Brain microvascular endothelial cell (primary cell): ENCODE measurements at regions not wholly inside any gene's neighbourhood (a gene's known extent, or its start where the extent isn't known, plus 50 kb on each side); places are given as distances from the start of the nearest gene placed in this dataset.

Source experiments
- DNase-seq: peaks from one replicate; pipeline ENCODE4 v3.0.0-alpha.2; 2020
- H3K27ac ChIP-seq: fragments of 250-450 bp; sonication (Bioruptor Pico); 2 replicates; pipeline ENCODE4 v1.5.1; 2020; ENCODE audit warnings: mild to moderate bottlenecking, moderate library complexity
- H3K27me3 ChIP-seq: fragments of 250-450 bp; sonication (Bioruptor Pico); replicated peaks from 2 replicates; pipeline ENCODE4 v1.5.1; 2020; ENCODE audit warnings: mild to moderate bottlenecking
- H3K36me3 ChIP-seq: fragments of 250-450 bp; sonication (Bioruptor Pico); replicated peaks from 2 replicates; pipeline ENCODE4 v1.5.1; 2020; ENCODE audit warnings: mild to moderate bottlenecking
- H3K4me3 ChIP-seq: 2 replicates; pipeline ENCODE4 v1.5.1; 2011; ENCODE audit warnings: low read depth, mild to moderate bottlenecking, control low read depth, low read length, moderate library complexity
- CTCF ChIP-seq: IDR thresholded peaks from 2 replicates; pipeline ENCODE4 v1.5.1; 2011; ENCODE audit warnings: low read depth, mild to moderate bottlenecking, moderate library complexity, low read length, control low read depth, inconsistent platforms; ENCODE audit errors: missing control alignments
- in situ Hi-C: cut with HindIII; loops from 2 replicates; pipeline ENCODE4 v1.10.0; 2017; ENCODE audit warnings: low sequenced_read_pairs, low pct_ligation_motif_present

- no peak for TF ChIP-seq CTCF
- Histone ChIP-seq H3K27me3 (no peaks in the 10 kb centered on the region), H3K36me3 (no peaks in the 10 kb centered on the region), H3K4me3 (no peak overlapping the region), H3K27ac (no peak overlapping the region)
- in situ Hi-C loops = no loop called here
- no peak for DNase-seq
Measured at GRCh38 chr6:101275251-101275650, 118.3 kb upstream of the GRIK2 start.

GRCh38 chr6:101276066-101276465 lies 117.4 kb upstream of the GRIK2 start:
- DNase-seq = no peak
- H3K4me3 ChIP-seq = no peak overlapping the region
- TF ChIP-seq CTCF = no peak
- H3K36me3 ChIP-seq = no peaks in the 10 kb centered on the region
- H3K27ac ChIP-seq = no peak overlapping the region
- in situ Hi-C loops = no loop called here
- no peaks in the 10 kb centered on the region for H3K27me3 ChIP-seq

- no peak for TF ChIP-seq CTCF
- Histone ChIP-seq H3K27me3 (no peaks in the 10 kb centered on the region), H3K4me3 (no peak overlapping the region), H3K36me3 (no peaks in the 10 kb centered on the region), H3K27ac (no peak overlapping the region)
- no peak for DNase-seq
- in situ Hi-C loops = no loop called here
Measured at GRCh38 chr6:101279410-101279809, 114.1 kb upstream of the GRIK2 start.

- in situ Hi-C loops = no loop called here
- TF ChIP-seq CTCF = no peak
Measured at GRCh38 chr6:101281266-101281665, 112.2 kb upstream of the GRIK2 start.

GRCh38 chr6:101284131-101284530 lies 109.4 kb upstream of the GRIK2 start:
- Histone ChIP-seq H3K36me3 (no peaks in the 10 kb centered on the region), H3K27me3 (no peaks in the 10 kb centered on the region), H3K27ac (no peak overlapping the region), H3K4me3 (no peak overlapping the region)
- no peak for DNase-seq
- in situ Hi-C loops = no loop called here
- TF ChIP-seq CTCF = no peak

More at GRCh38 chr6:101281266-101281665, 112.2 kb upstream of the GRIK2 start:
- H3K27ac ChIP-seq = no peak overlapping the region
- H3K4me3 ChIP-seq = no peak overlapping the region
- H3K27me3 ChIP-seq = no peaks in the 10 kb centered on the region
- DNase-seq = no peak
- H3K36me3 ChIP-seq = no peaks in the 10 kb centered on the region

- H3K36me3 ChIP-seq = no peaks in the 10 kb centered on the region
- no peak overlapping the region for H3K27ac ChIP-seq
- DNase-seq = no peak
- in situ Hi-C loops = no loop called here
- no peak overlapping the region for H3K4me3 ChIP-seq
- no peaks in the 10 kb centered on the region for H3K27me3 ChIP-seq
- no peak for TF ChIP-seq CTCF
Measured at GRCh38 chr6:101286146-101286545, 107.4 kb upstream of the GRIK2 start.
